ENCODE measurements at regions not wholly inside any gene's neighbourhood (a gene's known extent, or its start where the extent isn't known, plus 50 kb on each side); places are given as distances from the start of the nearest gene placed in this dataset.

- POLR2A ChIA-PET: no interaction called here
- TF ChIP-seq CTCF (IDR thresholded peaks at IDR 0.05; ENCODE audit: insufficient read depth, low read length, missing control alignments): no peak
- H3K4me3 ChIP-seq (ENCODE audit: low read depth, low read length): no peak overlapping the region
- CTCF ChIA-PET: no interaction called here
- no peak for DNase-seq (ENCODE audit: low read depth, low spot score)
These were observed 648.3 kb upstream of the SPRY2 start for GRCh38 chr13:80989241-80989640.

GRCh38 chr13:80988391-80989151 lies 647.6 kb upstream of the SPRY2 start:
- POLR2A ChIA-PET: no interaction called here
- no peak overlapping the region for H3K4me3 ChIP-seq (ENCODE audit: low read depth, low read length)
- no peak for DNase-seq (ENCODE audit: low read depth, low spot score)
- TF ChIP-seq CTCF (IDR thresholded peaks at IDR 0.05; ENCODE audit: insufficient read depth, low read length, missing control alignments): no peak
- CTCF ChIA-PET: no interaction called here

GRCh38 chr13:80979035-80979641 lies 638.2 kb upstream of the SPRY2 start:
- H3K4me3 ChIP-seq (ENCODE audit: low read depth, low read length): no peak overlapping the region
- ChIA-PET CTCF (interaction anchor here (0.9 kb wide), 1 partner anchor 11 kb away, joined by 3 read pairs; no protein-coding TSS in a partner anchor), POLR2A (no interaction called here)
- TF ChIP-seq CTCF (IDR thresholded peaks at IDR 0.05; ENCODE audit: insufficient read depth, low read length, missing control alignments): peak; percentile 67
- DNase-seq (ENCODE audit: low read depth, low spot score): peak; percentile 10

GRCh38 chr13:80977168-80977567 lies 636.2 kb upstream of the SPRY2 start:
- TF ChIP-seq CTCF (IDR thresholded peaks at IDR 0.05; ENCODE audit: insufficient read depth, low read length, missing control alignments): no peak
- ChIA-PET POLR2A (no interaction called here), CTCF (no interaction called here)
- no peak for DNase-seq (ENCODE audit: low read depth, low spot score)
- no peak overlapping the region for H3K4me3 ChIP-seq (ENCODE audit: low read depth, low read length)

- TF ChIP-seq CTCF (IDR thresholded peaks at IDR 0.05; ENCODE audit: insufficient read depth, low read length, missing control alignments): no peak
- no peak overlapping the region for H3K4me3 ChIP-seq (ENCODE audit: low read depth, low read length)
- POLR2A ChIA-PET: no interaction called here
- DNase-seq (ENCODE audit: low read depth, low spot score): no peak
- CTCF ChIA-PET: no interaction called here
These were observed 635.0 kb upstream of the SPRY2 start for GRCh38 chr13:80975903-80976302.

- H3K4me3 ChIP-seq (ENCODE audit: low read depth, low read length): no peak overlapping the region
- TF ChIP-seq CTCF (IDR thresholded peaks at IDR 0.05; ENCODE audit: insufficient read depth, low read length, missing control alignments): no peak
- CTCF ChIA-PET: no interaction called here
- POLR2A ChIA-PET: no interaction called here
- DNase-seq (ENCODE audit: low read depth, low spot score): no peak
These were observed 632.8 kb upstream of the SPRY2 start for GRCh38 chr13:80973721-80974120.
